HG02763 (cell line): ENCODE measurements at regions not wholly inside any gene's neighbourhood (a gene's known extent, or its start where the extent isn't known, plus 50 kb on each side); places are given as distances from the start of the nearest gene placed in this dataset.
"Not testable (repeated sequence)": the region's sequence is repeated elsewhere in the genome, so short reads cannot be mapped to it uniquely, and the experiment has no call there.

ENCODE experiments used
- ATAC-seq: cut with Tn5 transposase; IDR thresholded peaks from one replicate; pipeline ENCODE4 v1.9.1; 2021; ENCODE audit warnings: mild to moderate bottlenecking, moderate library complexity; ENCODE audit not compliant: unreplicated experiment

GRCh38 chr6:22153384-22154158 lies 143.3 kb downstream of the PRL start:
- no peak for ATAC-seq

- ATAC-seq: no peak
Observed at GRCh38 chr6:22155551-22155950, 141.3 kb downstream of the PRL start.

GRCh38 chr6:22157233-22157632 lies 139.6 kb downstream of the PRL start:
- ATAC-seq: no peak

- ATAC-seq: no peak
Observed at GRCh38 chr6:22164236-22164635, 132.6 kb downstream of the PRL start.

GRCh38 chr6:22171006-22171405 lies 125.8 kb downstream of the PRL start:
- ATAC-seq: not testable (repeated sequence)

GRCh38 chr6:22171885-22172284 lies 125.0 kb downstream of the PRL start:
- not testable (repeated sequence) for ATAC-seq

- ATAC-seq: no peak
Observed at GRCh38 chr6:22173311-22173710, 123.5 kb downstream of the PRL start.

- ATAC-seq: not testable (repeated sequence)
Observed at GRCh38 chr6:22180250-22180649, 116.6 kb downstream of the PRL start.

- no peak for ATAC-seq
Observed at GRCh38 chr6:22184371-22184770, 112.5 kb downstream of the PRL start.

GRCh38 chr6:22189946-22190345 lies 106.9 kb downstream of the PRL start:
- no peak for ATAC-seq

- no peak for ATAC-seq
Observed at GRCh38 chr6:22194188-22194921, 102.5 kb downstream of the PRL start.

GRCh38 chr6:22199771-22200170 lies 97.1 kb downstream of the PRL start:
- ATAC-seq: no peak

GRCh38 chr6:22204153-22204552 lies 92.7 kb downstream of the PRL start:
- no peak for ATAC-seq

GRCh38 chr6:22205266-22205665 lies 91.6 kb downstream of the PRL start:
- ATAC-seq: no peak

- ATAC-seq: no peak
Observed at GRCh38 chr6:22206106-22206505, 90.7 kb downstream of the PRL start.

- ATAC-seq: no peak
Observed at GRCh38 chr6:22208026-22208425, 88.8 kb downstream of the PRL start.

GRCh38 chr6:22214314-22214713 lies 82.5 kb downstream of the PRL start:
- no peak for ATAC-seq

GRCh38 chr6:22215474-22215873 lies 81.4 kb downstream of the PRL start:
- not testable (repeated sequence) for ATAC-seq

- no peak for ATAC-seq
Observed at GRCh38 chr6:22218410-22218809, 78.4 kb downstream of the PRL start.

- ATAC-seq: no peak
Observed at GRCh38 chr6:22219925-22220324, 76.9 kb downstream of the PRL start.

- ATAC-seq: no peak
Observed at GRCh38 chr6:22221211-22221610, 75.6 kb downstream of the PRL start.

GRCh38 chr6:22221630-22222029 lies 75.2 kb downstream of the PRL start:
- ATAC-seq: no peak
